Testis (tissue), 2 donors: ENCODE measurements at regions not wholly inside any gene's neighbourhood (a gene's known extent, or its start where the extent isn't known, plus 50 kb on each side); places are given as distances from the start of the nearest gene placed in this dataset.

Source experiments
- DNase-seq: peaks from one replicate; pipeline ENCODE4 v3.0.0-alpha.2; 2019
- H3K27ac ChIP-seq, 2 donors: fragments of 200-600 bp; sonication (generic); one replicate each; pipeline ENCODE4 v1.5.1; 2019
- H3K27me3 ChIP-seq: fragments of 200-600 bp; sonication (generic); one replicate; pipeline ENCODE4 v1.5.1; 2019
- H3K36me3 ChIP-seq: fragments of 200-600 bp; sonication (generic); one replicate; pipeline ENCODE4 v1.5.1; 2017; ENCODE audit warnings: low read depth; ENCODE audit errors: missing control alignments
- H3K4me1 ChIP-seq: fragments of 200-600 bp; sonication (generic); one replicate; pipeline ENCODE4 v1.5.1; 2019
- H3K4me3 ChIP-seq, 2 donors: fragments of 200-600 bp; sonication (generic); one replicate each; pipeline ENCODE4 v1.5.1; 2017 to 2019
- H3K9me3 ChIP-seq: fragments of 200-600 bp; sonication (generic); one replicate; pipeline ENCODE4 v1.5.1; 2017
- POLR2A ChIP-seq: fragments of 450-650 bp; IDR thresholded peaks from one replicate; pipeline ENCODE4 v1.6.1; 2017; ENCODE audit warnings: antibody characterized with exemption, mild to moderate bottlenecking, moderate library complexity
- WGBS, 2 donors: methylation state at CpG; one replicate each; pipeline ENCODE4 v1.1.5; 2018; 5-methylcytosine and 5-hydroxymethylcytosine counted together
- intact Hi-C: fragments of 100-400 bp; cut with DNase I; formaldehyde crosslinking; loops from one replicate; pipeline ENCODE4 v1.15.1; 2023; ENCODE audit warnings: low total_unique reads
- TF ChIP-seq, protein P1 (sequence below), 3 experiments: fragments of 450-650 bp in 2 of 3; fragments of 200-600 bp in 1 of 3; sonication (generic) in 1 of 3; IDR thresholded peaks; one replicate each; pipeline ENCODE4 v1.5.1; 2016 to 2019; ENCODE audit warnings: antibody characterized with exemption in 3 of 3, mild to moderate bottlenecking in 2 of 3, moderate library complexity in 1 of 3

GRCh38 chr6:21990577-21990976 lies 306.3 kb downstream of the PRL start:
- Histone ChIP-seq H3K36me3 (no peaks in the 10 kb centered on the region), H3K9me3 (no peaks in the 10 kb centered on the region), H3K4me1 (peaks cover 7% of the 10 kb centered on the region), H3K27me3 (no peaks in the 10 kb centered on the region), H3K4me3 (no peak overlapping the region), H3K27ac (no peak overlapping the region)
- intact Hi-C loops: no loop called here
- TF ChIP-seq, protein P1, sequence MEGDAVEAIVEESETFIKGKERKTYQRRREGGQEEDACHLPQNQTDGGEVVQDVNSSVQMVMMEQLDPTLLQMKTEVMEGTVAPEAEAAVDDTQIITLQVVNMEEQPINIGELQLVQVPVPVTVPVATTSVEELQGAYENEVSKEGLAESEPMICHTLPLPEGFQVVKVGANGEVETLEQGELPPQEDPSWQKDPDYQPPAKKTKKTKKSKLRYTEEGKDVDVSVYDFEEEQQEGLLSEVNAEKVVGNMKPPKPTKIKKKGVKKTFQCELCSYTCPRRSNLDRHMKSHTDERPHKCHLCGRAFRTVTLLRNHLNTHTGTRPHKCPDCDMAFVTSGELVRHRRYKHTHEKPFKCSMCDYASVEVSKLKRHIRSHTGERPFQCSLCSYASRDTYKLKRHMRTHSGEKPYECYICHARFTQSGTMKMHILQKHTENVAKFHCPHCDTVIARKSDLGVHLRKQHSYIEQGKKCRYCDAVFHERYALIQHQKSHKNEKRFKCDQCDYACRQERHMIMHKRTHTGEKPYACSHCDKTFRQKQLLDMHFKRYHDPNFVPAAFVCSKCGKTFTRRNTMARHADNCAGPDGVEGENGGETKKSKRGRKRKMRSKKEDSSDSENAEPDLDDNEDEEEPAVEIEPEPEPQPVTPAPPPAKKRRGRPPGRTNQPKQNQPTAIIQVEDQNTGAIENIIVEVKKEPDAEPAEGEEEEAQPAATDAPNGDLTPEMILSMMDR (IDR thresholded peaks at IDR 0.05): no peak
- no peak for TF ChIP-seq POLR2A
- 88 to 97% methylated on average over 1 of the region's 1 CpG for WGBS, 2 donors
- no peak for DNase-seq

DNA sequence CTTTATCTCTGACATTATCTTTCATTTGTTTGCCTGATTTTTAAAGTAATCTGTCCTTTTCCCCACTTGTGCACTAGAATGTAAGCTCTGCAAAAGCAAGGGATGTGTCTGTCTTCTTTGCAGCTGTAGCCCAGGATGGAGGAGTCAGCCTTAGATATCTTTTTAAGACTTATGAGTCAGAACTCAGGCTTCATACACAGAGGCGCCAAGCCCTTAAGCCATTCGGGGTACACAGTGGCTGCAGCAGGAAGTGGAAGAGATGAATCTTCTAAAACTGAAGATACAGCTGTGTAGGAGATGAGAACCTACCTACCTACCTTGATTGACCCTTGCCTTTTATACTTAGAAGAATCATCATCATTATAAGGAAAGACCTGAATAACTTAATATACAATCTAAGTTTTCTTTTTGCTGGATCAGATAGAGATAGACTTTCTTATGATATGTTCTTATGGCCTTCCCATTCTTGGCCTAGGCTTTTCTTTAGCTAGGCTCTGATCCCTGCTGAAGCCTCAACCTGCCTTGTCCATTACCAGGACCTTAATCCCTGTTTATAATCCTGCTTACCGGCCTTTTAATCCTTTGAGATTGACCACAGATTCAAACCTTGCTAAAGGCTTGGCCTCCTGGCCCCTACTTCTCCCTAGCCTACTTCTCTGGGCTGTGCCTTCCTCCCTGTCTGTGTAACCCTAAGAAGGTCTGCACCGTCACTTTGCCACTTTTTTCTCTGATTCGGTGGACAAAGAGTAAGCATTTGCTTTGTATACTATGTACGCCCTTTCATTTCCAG lies 304.5 kb downstream of the PRL start:
- H3K27me3 ChIP-seq: no peaks in the 10 kb centered on the region
- no peak overlapping the region for H3K27ac ChIP-seq
- H3K36me3 ChIP-seq: no peaks in the 10 kb centered on the region
- no peaks in the 10 kb centered on the region for H3K4me1 ChIP-seq
- WGBS, 2 donors: 80 to 93% methylated on average over 6 of the region's 6 CpGs
- H3K9me3 ChIP-seq: no peaks in the 10 kb centered on the region
- TF ChIP-seq, protein P1 (IDR thresholded peaks at IDR 0.05): no peak
- TF ChIP-seq POLR2A: no peak
- H3K4me3 ChIP-seq: no peak overlapping the region
- intact Hi-C loops: no loop called here
- DNase-seq: no peak

GRCh38 chr6:21993841-21994240 lies 303.0 kb downstream of the PRL start:
- WGBS, 2 donors: 97 to 98% methylated on average over 2 of the region's 2 CpGs
- TF ChIP-seq, protein P1 (IDR thresholded peaks at IDR 0.05): no peak
- no peak for TF ChIP-seq POLR2A
- no peaks in the 10 kb centered on the region for H3K27me3 ChIP-seq
- H3K27ac ChIP-seq: no peak overlapping the region
- H3K4me1 ChIP-seq: no peaks in the 10 kb centered on the region
- no peaks in the 10 kb centered on the region for H3K36me3 ChIP-seq
- DNase-seq: no peak
- H3K4me3 ChIP-seq: no peak overlapping the region
- intact Hi-C loops: no loop called here
- no peaks in the 10 kb centered on the region for H3K9me3 ChIP-seq

DNA sequence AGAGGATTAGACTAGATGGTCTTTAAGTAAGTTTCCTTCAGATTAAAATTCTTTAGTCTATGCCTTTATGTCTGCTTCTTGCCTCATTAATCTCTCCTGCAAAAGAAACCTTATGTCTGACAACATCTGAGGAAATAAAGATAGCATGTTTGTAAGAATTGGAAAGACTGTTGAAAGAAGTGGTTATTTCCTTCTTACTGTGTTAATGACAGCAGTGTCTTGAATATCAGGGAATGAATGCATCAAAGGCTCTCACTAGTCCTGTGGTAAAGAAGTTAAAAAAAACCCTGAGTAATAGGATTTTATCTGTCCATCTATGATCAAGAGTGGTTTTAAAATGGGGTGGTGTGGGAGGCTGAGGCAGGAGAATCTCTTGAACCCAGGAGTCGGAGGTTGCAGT lies 302.0 kb downstream of the PRL start:
- Histone ChIP-seq H3K4me3 (no peak overlapping the region), H3K27ac (no peak overlapping the region), H3K9me3 (no peaks in the 10 kb centered on the region), H3K36me3 (no peaks in the 10 kb centered on the region), H3K27me3 (no peaks in the 10 kb centered on the region), H3K4me1 (no peaks in the 10 kb centered on the region)
- TF ChIP-seq POLR2A: no peak
- TF ChIP-seq, protein P1 (IDR thresholded peaks at IDR 0.05): no peak
- WGBS, 2 donors: 100% methylated on average over 1 of the region's 1 CpG
- DNase-seq: no peak
- intact Hi-C loops: no loop called here

DNA sequence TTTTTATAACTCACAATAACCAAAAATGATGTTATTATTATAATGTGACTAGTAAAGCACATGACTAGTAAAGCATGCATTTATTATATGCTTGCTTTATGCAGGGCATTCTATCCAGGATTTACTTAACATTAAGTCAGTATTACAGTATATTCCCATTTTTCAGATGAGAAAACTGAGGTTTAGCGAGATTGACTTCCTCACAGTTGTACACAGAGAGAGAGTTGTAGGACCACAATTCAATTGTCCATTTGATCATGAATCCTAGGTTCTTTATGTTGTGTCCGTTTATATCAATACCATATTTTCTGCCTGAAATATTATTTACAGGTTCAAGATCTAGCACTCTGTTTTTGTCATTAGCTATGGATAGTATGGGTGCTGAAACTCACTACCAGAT lies 301.5 kb downstream of the PRL start:
- intact Hi-C loops: no loop called here
- Histone ChIP-seq H3K9me3 (no peaks in the 10 kb centered on the region), H3K36me3 (no peaks in the 10 kb centered on the region), H3K4me3 (no peak overlapping the region), H3K27ac (no peak overlapping the region), H3K4me1 (no peaks in the 10 kb centered on the region), H3K27me3 (no peaks in the 10 kb centered on the region)
- no peak for DNase-seq
- TF ChIP-seq, protein P1 (IDR thresholded peaks at IDR 0.05): no peak
- TF ChIP-seq POLR2A: no peak
- WGBS, 2 donors: 98 to 99% methylated on average over 2 of the region's 2 CpGs
